GM19240 (cell line): ENCODE measurements at regions not wholly inside any gene's neighbourhood (a gene's known extent, or its start where the extent isn't known, plus 50 kb on each side); places are given as distances from the start of the nearest gene placed in this dataset.
"Not testable (repeated sequence)": the region's sequence is repeated elsewhere in the genome, so short reads cannot be mapped to it uniquely, and the experiment has no call there.

Source experiments
- DNase-seq: peaks from one replicate; pipeline ENCODE4 v3.0.0; 2011; ENCODE audit warnings: low spot score; ENCODE audit not compliant: insufficient read length

- no peak for DNase-seq
Observed at GRCh38 chr1:55882931-55883330, 667.8 kb upstream of the USP24 start.

DNA sequence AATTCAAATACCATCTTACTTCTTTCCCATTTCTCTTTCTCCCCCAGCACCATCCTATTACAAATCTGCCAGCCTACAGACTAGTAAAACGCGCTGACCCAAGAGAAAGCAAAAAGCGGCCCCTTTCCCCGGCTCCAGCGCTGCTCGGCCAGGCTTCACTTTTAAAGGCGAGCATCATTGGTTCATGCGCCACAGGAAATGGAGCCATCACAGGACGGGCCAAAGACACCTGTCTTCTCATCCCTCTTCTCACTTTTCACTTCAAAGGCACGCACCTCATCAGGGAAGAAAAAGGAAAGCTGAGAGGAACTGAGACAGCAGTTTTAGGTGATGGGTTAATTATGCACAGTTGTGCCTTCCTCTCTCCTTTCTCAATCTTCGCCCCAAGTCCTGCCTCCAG, 664.2 kb upstream of the USP24 start:
- no peak for DNase-seq

DNA sequence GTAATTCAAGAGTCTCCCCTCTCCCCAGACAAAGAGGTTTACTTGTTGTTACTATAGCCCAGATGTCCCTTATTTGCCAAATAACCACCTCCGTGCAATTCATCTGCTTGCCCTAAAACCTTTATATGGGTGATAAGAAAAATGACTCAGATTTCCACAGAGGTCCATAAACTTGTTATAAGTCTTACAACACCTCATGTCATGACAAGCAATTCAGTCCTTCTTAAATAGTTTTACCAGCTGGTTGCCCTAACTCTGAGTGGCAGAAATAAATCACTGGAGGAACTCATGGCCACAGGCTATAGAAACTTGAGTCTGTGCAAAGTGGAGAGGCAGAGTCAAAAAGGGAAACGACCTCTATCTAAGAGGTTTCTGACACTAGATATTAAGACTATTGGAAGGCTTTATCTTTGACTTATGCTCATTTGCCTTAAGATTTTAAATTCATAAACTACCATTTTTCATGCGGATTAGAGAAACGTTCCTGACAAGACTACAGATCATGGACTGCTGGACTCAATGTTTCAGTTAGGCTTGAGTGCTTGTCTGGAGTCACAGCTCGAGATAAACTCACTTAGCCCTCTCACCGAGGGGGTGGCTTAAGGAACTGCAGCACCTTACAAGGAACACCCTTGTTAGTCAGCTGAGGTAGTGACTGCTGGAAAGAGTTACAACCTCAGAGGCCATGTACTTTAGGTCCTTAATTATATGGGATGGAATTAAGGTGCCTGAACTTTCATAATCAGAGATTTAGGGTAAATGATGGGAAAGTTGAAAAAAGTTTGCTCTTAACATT, 662.5 kb upstream of the USP24 start:
- DNase-seq = no peak

DNA sequence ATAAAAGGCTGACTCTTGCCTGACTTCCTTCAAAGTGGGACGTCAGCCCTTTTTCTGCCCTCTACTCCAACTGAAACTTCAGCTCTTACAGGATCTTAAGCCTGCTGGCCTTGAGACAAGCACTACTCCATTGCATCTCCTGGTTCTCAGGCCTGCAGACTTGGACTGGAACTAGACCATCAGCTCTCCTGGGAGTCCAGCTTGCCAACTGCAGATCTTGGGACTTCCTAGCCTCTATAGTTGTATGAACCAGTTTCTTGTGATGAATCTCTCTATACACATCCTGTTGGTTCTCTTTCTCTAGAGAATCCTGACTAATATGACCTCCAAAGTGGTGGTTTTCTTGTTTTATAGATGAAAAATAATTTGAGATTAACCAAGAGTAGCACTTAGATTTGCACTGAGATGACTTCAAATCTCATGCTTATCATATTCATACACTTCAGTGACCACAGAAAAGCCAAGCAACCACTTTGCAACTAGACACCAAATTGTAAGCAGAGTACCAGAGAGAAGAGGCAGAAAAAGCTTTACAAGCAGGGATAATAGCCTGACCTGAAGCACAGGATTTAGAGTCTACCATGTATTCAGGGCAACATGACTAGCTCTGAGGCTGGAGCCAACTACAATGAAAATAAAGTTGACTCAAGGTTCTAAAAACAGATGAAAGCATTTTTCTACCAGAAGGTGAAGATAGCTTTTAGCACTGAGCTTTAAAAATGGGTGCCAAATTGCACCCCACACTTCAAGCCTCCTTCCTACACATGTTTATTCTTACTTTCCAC, 661.3 kb upstream of the USP24 start:
- no peak for DNase-seq

DNA sequence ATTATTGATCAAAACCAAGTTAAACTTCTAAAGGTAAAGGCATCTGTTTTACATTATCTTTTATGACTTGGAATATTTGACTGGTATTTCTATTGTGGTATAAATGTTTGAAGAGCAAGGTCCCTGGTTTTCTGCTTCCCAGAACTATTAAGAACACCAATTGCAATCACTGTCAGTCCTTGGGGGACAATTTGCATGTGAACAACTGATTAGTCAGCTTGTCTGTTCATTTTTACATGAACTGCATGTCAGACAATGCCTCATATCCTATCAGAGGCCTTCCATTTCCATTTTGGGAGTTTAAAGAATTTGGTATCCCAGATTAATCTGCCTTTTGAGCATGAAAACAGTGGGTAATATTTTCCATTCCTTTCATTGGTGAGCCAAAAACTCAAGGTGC, 654.9 kb upstream of the USP24 start:
- DNase-seq = no peak

GRCh38 chr1:55869065-55869464, 653.9 kb upstream of the USP24 start:
- no peak for DNase-seq

GRCh38 chr1:55868026-55868425, 652.9 kb upstream of the USP24 start:
- DNase-seq = no peak

DNA sequence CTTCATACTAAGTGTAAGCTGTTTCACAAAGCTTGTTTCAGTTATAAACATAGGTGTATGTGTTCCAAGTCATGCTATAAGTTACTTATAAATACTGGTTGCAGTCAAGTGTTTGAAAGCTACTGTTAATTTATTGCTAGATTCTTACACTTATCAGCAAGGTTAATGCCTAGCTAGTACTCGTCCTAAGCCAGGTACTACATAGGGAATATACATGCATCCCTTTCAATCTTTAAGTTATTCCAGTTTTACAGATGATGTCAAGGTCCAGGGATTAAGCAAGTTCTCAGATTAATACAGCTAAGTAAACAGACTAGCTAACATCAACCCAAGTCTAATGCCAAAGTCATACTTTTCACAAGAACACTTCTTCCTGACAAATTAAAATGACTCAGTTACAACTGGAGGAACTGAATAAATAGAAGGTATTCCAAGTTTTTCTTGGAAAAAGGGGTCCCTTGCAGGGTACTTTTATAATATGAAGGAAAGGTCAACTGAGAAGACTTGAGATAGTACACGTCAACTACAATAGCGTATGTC, 652.2 kb upstream of the USP24 start:
- no peak for DNase-seq

DNA sequence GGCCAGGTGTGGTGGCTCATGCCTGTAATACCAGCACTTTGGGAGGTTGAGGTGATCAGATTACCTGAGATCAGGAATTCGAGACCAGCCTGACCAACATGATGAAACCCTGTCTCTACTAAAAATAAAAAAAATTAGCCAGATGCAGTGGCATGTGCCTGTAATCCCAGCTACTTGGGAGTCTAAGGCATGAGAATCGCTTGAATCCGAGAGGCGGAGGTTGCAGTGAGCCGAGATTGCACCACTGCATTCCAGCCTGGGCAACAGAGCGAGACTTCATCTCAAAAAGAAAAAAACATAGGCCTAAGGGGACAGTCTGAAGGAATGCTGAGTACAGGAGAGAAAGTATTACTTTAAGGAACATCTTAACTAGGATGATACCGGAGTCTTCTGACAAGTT, 650.6 kb upstream of the USP24 start:
- not testable (repeated sequence) for DNase-seq

- no peak for DNase-seq
Observed at GRCh38 chr1:55864251-55864650, 649.1 kb upstream of the USP24 start.

GRCh38 chr1:55861676-55862340, 646.6 kb upstream of the USP24 start:
- DNase-seq = no peak

- DNase-seq = no peak
Observed at GRCh38 chr1:55860798-55861519, 645.8 kb upstream of the USP24 start.

- DNase-seq = no peak
Observed at GRCh38 chr1:55860326-55860725, 645.2 kb upstream of the USP24 start.

- no peak for DNase-seq
Observed at GRCh38 chr1:55854911-55855310, 639.7 kb upstream of the USP24 start.

- DNase-seq = no peak
Observed at GRCh38 chr1:55848906-55849305, 633.7 kb upstream of the USP24 start.

- DNase-seq = no peak
Observed at GRCh38 chr1:55846051-55846450, 630.9 kb upstream of the USP24 start.

GRCh38 chr1:55844322-55844721, 629.2 kb upstream of the USP24 start:
- DNase-seq = no peak

GRCh38 chr1:55839626-55840025, 624.5 kb upstream of the USP24 start:
- no peak for DNase-seq

GRCh38 chr1:55839221-55839620, 624.1 kb upstream of the USP24 start:
- no peak for DNase-seq

GRCh38 chr1:55836086-55836485, 620.9 kb upstream of the USP24 start:
- DNase-seq = no peak

DNA sequence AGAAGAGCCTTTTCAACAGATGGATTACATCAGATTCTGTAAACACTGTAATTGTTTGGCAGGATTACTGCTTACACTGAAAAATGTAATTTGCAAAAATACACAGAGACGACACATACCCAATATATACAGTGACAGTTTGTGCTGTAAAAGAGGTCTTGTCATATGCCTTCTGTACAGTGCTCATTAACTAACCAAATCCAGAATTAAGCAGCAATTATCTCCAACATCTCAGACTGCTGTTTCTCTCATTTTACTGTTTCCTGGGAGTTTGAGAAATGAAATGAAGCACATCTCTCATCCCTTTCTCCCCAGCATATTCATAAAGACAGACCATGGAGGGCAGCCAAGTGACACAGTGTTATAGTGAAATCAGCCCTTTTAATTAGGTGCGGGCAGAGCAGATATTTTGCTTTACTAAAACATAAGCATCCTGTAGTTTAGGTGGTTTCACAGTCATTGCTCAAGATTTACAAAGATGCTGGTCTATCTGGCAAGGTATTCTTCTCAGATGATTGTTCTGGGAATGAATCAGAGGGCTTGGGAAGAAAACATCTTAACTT, 618.4 kb upstream of the USP24 start:
- no peak for DNase-seq
